Stimulated activated CD8-positive, alpha-beta memory T cell treated with anti-CD3 and anti-CD28 coated beads, Interleukin-15, amount 100 ng/mL, for 1 hour (primary cell): ENCODE measurements at regions not wholly inside any gene's neighbourhood (a gene's known extent, or its start where the extent isn't known, plus 50 kb on each side); places are given as distances from the start of the nearest gene placed in this dataset.
A peak's percentile ranks its signal among the peaks of the same experiment; 100 is the strongest.

Source experiments
- DNase-seq: peaks from one replicate; pipeline ENCODE4 v3.0.0-alpha.2; 2020; ENCODE audit warnings: low read depth

DNA sequence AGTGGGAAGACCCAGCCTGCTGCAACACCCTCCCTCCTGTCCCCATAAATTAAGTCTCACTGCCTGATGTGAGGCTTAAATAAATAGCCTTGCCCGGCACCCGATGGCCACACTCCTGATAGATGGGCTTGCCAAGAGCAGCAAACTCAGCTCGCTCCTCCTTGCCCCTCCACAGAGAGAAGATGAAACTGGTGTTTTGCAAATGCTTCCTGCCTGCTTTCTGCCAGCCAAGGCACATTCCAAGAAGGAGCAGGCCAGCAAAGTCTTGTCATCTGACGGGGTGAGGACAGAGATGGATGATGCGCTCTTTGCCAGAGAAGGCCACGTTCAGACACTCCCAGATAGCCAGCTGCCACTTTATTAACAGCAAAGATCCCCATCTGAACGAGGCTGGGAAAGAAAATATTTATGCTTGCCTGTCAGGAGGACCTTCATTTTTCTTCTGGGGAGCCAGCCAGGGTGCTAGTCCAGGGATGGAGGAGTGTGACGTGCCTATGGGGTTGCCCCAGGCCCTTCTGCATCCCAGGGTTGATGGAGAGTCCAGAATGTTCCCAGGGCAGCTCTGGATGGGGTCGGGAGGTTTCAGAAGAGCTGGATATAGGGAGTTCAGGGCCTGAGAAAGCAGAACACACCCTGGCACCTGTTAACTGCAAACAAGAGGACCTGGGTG is 265.4 kb downstream of the FOXD2 start:
- no peak for DNase-seq

DNA sequence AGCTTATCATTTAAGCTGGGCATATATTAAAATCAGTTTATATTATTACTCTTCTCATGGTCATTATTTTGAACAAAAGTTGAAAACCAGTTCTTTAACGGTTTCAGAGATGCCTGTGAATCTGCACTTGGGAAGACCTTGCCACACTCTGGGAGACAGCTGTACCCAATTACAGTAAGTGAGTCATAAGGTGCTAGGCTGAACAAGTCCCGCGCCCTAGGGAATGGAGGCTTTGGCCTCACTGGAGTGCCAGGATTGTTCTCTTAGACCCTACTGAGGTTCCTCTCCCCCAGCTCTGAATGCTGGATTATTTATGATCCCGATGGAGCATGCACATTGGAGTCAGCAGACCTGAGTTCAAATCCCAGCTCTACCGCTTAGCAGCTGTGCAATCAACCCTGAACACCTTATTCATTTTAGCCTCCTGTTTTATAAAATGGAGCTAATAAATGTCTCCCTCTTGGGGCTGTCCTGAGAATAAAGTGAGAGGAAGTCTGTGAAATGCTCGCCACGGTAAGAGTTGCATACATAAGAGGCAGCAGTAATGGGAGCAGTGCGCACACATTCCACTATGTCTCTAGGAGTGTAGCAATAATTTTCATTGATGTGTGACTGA is 266.2 kb downstream of the FOXD2 start:
- DNase-seq, result no peak

DNA sequence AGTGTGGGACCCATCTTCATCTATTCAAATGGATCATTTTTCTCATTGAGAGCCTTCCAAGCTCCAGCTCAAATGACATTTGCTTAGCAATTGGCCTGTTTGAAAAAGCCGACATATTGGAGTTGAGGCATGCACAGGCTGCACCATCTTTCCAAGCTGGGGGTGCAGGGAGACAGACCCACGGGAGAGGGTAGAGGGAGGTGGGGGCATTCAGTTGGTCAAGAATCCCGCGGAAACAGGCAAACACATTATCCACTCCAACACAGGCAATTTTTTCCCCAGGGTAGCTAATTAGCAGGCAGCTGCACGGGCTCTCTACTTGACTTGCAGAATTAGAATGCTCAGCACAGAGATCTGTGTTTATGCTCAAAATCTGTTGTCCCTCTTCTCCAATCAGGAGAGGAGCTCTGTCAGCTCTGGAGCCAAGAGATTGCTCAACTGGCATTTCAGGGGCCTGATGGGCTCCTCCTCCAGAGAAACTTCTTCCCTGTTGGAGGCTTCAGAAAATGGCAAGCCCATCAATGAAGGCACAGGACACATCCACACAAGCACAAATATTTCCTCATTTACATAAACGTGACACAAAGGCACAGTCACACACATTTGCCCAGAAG is 267.8 kb downstream of the FOXD2 start:
- DNase-seq, result no peak

DNA sequence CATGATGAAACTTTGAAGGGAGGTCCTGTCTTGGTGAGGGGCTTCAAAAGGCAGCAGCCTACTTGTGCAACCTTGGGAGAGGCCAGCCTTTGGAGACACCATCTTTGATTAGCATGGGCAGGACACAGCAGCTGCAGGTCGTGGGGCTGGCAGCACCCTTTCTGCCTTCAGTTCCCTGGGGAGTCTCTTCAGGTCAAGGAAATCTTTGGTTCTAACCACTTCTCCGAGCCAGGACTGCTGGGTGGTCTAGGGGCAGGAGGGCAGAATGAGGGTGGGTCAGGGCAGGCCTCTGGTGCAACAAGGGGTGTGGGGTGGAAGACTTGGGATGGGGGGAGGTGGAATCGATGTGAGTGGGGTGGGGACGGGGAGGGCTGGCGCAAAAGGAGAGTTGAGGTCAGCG is 269.7 kb downstream of the FOXD2 start:
- DNase-seq, result no peak

DNA sequence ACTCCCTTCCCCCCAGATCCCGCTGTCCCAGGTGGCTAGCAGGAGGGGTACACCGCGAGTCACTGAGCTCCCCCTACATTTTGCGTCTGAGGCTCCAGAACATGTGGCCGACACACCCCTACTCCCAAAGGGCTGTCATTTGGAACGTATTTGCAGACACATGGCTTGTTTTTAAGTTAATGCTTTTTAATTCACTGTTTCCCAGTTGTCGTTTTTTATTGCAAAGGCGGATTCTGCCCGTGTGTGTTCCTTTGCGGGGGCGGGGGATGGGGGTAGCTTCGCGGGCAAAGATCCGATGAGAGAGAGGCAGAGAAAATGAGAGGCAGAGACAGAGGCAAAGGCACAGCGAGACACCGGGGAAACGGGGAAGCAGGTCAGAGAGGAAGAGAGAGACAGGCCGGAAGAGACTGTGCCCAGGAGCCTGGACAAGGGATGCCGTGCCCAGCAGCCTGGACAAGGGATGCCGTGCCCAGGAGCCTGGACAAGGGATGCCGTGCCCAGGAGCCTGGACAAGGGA is 270.2 kb downstream of the FOXD2 start:
- no peak for DNase-seq

DNA sequence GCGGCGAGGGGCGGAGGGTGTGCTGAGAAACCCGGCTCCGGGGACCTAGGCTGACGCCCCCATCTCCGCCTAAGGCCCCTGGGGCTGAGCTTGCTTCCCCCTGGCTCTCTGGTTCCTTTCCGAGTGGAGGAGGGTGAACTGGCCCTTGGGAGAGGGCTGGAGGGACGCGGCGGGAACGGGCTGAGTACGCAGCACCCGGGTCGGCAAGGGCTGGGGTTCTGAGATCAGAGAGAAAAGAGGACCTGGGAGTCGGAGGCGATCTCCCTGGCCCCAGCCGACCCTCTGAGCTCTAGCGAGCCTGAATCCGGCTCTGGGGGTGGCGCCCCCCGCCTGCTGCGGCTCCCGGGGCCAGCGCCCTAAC is 270.8 kb downstream of the FOXD2 start:
- DNase-seq, result no peak

DNA sequence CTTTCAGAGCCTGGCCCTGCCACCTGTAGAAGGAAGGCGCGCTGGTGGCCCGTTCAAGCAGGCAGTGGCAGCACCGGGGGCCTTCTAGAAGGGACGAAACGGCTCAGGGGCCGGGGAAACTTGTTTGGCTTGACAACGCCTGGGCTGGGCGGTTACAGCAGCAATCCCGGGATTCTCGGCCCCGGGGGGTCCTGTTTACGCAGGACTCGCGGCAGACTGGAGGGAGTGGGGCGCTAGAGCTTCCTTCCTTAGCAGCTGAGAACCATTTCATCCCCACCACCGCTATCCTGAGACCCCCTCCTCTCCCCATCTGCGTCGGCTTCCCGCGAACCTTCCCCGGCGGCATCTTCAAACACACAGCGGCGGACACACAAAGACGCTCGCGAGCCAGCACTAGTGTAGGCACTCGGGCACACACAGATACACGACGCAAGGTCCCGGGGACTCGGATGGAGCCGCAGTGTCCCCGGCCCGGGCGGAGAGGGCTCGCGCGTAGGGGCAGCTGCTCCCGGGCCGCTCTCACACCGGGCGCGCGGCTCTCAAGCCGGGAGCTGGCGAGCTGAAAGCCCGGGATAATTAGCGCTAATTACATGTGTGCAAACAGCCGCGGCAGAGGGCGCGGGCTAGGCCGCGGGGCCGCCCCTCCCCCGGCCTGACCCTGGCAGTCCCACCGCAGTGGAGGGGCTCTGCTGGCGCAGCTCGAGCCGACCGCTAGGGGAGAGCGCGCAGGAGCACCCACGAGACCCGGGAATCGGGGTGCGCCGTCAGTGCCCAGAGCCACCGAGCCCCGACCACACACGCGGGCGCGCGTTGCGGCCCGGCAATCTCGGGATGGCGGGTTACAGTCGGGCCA is 271.4 kb downstream of the FOXD2 start:
- DNase-seq, result no peak

DNA sequence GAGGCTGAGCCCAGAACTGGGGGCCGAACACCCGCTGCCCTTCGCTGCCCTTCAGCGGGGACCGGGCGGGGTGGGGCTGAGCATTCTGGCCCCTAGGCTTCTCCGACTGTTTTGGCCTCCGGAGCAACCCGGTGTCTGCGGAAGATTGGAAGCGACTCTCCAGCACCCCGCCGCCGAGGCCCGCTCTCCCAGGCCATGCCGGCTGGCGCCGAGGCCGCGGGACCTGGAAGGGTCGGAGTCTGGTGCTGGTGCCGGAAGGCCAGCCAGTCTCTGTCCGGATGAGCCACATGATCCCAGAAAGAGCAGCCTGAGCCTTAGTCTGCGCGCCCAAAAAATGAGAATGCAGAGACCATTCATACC is 272.0 kb downstream of the FOXD2 start:
- no peak for DNase-seq

DNA sequence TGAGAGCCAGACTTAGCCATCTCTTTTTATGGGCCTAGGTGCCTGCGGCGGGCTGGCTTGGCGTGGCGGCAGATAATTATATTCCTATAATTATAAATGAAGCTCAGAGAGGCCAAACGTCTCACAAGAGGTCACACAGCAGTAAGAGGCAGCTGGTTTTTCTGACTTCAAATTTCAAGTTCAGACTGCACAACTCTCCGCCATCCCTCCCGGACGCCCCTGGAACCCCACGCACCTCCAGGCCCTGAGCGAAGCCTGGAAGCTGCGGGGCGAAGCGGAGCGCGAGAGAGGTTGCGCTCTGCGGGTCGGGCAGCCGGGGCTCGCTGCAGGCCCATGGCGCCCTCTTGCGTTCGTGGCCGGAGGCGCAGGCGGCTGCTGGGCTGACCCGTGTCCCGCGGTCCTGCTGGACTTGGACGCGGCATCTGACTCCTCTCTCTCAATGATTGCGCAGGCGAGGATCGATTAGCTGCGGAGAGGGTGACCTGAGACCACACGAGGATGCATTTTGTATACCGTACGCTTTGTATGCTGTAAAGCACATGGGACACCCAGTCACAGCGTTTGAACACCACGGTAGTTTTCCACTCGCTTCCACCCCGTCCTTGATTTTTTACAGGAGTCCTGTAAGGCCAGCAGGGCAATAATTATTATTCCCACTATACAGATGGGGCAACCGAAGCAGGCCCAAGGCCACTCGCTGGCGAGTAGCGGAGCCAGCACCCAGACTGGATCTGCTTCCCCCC is 272.7 kb downstream of the FOXD2 start:
- peak; percentile 37 for DNase-seq
